ENCODE measurements at regions not wholly inside any gene's neighbourhood (a gene's known extent, or its start where the extent isn't known, plus 50 kb on each side); places are given as distances from the start of the nearest gene placed in this dataset.
"Not testable (repeated sequence)": the region's sequence is repeated elsewhere in the genome, so short reads cannot be mapped to it uniquely, and the experiment has no call there.

DNA sequence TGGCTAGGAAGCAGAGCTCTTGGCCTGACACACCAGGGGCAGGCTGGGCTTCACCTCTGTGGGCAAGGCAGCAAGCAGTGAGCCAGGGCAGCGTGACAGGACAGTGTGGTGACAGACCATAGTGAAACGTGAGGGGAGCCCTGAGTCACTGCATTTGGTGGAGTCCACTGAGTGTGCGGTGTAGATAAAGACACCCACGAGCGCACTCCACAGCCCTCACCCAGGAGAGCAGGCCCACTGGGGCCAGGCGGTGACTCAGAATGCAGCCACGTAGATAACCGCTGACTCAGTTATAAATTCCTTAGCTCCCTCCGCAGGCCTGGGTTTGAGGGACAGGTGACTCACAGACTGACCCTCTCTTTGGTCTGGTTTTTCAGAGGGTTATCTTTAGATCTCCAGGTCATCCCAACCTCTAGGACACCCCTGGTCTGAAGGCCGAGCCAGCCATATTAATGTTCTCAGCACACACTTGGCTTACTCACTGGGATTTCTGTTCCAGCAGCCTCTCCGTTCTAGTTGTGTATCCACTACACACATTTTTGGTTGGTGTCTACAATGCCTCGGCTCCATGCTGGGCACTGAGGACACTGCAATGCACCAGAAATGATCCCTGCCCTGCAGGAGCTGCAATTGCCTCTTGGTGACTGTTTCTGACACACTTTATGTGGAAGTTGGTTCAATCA, 90.2 kb upstream of the TSPAN2 start:
- no peak for DNase-seq (ENCODE audit: low spot score)

DNA sequence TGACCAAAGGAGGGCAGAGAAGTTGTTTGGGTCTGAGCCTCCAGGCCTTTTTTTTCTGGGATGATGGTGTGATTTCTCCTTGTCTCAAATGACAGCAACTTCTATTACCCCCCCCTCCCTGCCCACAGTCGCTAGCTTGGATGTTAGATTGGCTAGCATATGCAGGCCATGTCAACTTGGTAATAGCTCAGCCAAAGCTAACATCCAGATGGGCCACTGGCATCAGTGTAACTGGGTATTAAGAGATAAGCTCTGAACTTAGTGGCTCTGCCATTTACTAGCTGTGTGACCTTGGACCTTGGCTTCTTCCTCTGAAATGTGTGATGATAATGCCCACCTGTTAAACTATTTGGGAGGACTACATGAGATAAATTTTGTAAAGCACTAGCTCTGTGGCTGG, 86.9 kb upstream of the TSPAN2 start:
- no peak for DNase-seq (ENCODE audit: low spot score)

DNA sequence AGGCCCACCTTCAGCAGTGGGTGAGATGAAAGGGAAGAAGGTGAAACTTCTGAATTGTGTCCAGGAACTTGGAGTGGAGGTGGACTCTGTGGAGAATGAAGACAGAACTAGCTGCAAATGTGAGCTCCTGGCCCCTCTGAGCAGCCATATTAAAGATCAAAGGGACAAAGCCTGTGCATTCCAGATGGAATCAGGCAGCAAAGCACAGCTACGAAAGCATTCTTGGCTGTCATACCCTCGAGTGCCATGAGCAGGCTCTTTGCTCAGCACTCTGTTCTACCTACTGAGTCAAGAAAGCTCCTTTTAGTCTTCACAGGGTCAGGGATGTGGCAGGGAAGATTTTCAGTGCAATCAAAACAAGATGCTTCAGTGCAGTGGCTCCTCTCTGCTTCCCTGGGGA, 86.3 kb upstream of the TSPAN2 start:
- no peak for DNase-seq (ENCODE audit: low spot score)

DNA sequence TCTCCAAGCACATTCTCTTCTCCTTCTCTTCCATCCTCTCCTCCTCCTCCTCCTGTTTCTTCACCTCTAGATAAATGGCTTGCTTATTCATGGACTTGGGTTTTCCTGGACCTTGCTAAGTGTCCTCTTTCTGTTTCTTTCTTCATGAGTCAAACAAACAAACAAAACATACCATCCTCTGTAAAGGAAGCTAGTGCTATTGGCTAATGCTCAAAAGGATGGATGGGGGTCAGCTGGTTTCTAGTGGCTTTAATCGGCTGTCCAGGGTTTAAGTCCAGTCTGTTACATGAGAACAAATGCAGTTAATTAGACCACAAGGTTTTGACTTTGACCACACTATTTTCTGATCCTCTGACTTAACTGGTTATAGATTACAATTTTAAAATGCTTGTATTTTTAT, 83.8 kb upstream of the TSPAN2 start:
- DNase-seq (ENCODE audit: low spot score), result no peak

DNA sequence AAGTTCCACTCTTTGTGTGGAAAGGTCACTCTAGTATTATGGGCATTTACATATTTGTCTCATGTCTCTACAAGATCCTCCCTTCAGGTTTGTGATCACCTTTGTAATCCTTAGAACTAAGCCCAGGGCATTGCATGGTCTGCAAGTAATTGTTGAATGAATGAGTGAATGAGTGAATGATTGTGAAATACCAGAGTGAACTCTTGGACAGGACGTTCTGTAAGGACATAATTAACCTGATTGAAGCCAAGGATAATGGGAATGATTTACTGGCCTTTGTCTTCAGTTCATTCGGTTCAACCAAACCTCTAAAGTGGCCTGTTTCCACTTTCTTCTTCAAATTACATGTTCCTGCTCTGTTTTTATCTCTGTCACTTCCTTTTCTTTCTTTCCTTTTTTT, 83.0 kb upstream of the TSPAN2 start:
- DNase-seq (ENCODE audit: low spot score), result no peak

DNA sequence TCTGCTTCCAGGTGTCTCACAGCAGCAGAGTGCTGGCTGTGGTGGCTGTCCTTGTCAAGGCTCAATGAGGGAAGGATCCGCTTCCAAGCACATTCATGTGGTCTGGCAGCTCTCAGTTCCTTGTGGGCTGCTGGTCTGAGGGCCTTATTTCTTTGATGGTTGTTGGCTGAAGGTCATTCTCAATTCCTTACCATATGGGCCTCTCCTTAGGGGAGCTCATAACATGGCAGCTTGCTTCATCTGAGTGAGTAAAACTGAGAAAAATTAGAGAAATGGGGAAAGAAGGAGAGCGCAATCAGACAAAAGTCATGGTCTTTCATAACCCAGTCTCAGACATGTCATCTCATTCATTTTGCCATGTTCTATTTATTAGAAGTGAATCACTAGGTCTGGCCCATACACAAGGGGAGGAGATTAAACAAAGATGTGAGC, 81.7 kb upstream of the TSPAN2 start:
- no peak for DNase-seq (ENCODE audit: low spot score)

DNA sequence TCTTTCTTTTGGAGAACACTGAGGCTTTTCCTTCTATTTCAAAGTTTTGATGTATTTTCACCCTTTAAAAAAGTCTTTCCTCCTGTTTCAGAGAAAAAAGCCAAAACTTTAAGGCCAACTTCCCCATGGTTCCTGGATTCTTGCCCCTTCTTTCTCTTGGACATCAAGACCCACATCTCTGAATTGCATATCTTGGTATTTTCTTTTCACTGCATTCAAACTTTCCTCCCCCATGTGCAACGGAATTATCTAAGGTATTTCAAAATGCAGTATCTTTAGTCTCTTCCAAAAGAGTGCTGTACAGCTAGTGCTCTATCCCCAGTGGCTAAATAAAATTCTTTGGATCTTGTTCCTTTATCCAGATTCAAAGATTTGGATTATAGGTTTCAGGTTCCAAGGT, 81.1 kb upstream of the TSPAN2 start:
- DNase-seq (ENCODE audit: low spot score), result no peak

DNA sequence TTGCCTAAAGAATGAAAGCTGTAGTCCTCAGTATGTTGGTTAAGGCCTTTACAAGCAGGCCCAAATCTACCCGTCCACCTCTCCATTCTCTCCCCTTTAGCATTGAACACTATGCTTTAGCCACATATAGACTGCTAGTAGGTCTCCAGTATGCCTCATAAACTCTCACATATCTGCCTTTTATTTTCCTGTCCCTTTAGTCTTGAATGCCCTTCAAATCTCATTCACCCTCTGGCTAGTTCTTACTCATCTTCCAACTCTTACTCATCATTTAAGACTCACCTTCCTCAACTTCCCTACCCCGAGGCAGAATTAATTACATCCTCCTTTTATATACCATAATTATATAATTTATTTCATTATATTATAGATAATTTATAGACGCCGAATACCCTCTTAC, 78.7 kb upstream of the TSPAN2 start:
- DNase-seq (ENCODE audit: low spot score), result no peak

DNA sequence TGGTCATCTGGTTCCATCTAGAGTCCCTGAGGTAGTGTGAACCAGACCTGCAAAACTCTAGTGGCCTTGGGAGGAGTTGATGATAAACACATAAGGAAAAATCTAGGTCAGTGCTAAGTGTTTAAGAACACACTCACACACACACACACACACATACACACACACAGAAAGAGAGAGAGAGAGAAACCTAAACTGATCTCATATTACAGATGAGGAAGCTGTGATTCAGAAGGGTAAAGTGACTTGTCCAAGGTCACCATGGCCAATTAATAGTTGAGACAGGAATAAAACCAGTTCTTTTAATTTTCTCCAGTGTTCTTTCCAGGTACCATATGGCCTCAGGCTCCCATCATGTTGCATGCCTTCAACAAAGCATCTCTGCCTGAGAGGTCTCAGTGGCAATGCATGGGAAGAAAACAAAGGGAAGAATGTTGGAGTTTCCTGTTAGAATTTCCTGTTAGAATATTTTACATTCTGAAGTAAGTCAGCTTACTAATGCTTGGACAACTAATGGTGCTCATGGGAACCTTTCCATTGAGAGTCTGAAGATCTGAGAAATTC, 77.3 kb upstream of the TSPAN2 start:
- no peak for DNase-seq (ENCODE audit: low spot score)

DNA sequence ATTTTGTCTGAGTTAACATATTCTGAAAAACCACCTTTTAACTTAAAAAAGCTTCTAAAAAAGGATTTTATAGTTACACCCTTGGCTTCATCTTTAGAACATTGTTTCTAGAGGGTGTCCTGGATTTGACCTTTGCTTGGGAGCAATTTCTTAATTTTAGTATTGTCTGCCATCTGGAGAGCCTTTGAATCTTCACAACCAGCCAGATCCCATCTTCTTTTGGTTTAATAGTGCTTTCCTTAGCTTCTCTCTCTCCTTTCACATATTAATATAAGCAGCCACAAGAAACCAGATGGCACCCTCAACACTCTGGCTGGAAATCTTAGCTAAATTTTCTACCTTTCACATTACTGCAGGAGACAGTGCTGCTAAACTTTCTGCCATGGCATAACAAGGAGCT, 76.5 kb upstream of the TSPAN2 start:
- DNase-seq (ENCODE audit: low spot score), result no peak

DNA sequence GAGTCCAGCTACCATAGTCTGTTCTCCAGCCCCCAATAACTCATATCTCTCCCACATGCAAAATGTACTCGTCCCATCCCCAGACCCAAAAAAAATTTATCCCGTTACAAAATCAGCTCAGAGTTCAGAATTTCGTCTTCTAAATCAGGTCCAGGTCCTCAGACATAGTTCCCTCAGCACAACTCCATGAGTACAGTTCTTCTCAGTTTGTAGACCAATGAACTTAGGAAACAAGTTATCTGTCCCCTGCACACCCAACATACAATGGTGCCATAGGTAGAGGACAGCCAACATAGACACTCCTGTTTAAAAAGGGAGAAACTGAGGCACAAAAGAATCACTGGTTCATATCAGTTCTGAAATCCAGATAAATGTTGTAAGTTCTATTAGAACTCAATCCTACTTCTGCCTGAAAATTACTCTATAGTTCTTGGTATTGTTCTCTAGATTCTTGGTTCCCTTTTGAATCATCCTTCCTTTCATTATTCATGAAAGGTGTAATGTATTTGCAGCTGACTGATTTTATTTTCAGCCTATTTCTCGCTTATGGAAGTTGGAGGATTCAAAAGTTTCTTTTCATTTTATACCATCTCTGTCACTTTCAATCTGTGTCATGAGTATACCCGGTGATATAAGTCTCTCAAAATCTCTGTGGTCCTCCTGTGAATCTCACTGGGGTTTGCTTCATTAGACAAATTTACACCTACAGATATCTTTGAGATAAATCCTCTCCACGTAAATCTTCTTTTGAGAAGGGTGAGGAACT, 75.8 kb upstream of the TSPAN2 start:
- no peak for DNase-seq (ENCODE audit: low spot score)

DNA sequence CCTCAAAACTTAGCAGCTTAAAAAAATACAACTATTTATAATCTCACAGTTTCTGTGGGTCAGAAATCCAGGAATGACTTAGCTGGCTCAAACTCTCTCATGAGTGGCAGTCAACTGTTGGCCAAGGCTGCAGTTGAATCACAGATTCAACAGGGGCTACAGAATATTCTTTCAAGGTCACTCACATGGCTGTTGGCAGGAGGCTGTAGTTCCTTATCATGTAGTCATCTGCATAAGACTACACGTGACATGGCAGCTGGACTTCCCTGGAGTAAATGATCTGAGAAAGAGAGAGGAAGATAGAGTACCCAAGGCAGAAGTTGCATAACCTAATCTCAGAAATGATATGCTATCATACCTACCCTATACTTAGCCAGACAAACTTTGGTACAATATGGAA, 75.2 kb upstream of the TSPAN2 start:
- no peak for DNase-seq (ENCODE audit: low spot score)

DNA sequence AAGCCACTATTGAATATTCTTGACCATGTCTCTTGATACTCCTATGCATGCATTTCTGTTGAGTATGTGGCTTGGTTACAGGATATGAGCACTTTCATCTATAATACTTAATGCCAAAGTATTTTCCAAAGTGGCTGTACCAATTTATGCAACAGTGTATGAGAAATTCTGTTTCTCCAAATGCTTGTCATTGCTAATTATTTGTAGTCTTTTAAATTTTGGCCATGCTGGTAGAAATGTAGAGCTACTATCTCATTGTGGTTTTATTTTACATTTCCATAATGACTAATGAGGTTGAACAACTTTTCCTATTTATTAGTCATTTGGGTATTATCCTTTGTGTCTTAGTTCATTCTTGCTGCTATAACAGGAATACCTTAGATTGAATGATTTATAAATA, 71.4 kb upstream of the TSPAN2 start:
- no peak for DNase-seq (ENCODE audit: low spot score)

DNA sequence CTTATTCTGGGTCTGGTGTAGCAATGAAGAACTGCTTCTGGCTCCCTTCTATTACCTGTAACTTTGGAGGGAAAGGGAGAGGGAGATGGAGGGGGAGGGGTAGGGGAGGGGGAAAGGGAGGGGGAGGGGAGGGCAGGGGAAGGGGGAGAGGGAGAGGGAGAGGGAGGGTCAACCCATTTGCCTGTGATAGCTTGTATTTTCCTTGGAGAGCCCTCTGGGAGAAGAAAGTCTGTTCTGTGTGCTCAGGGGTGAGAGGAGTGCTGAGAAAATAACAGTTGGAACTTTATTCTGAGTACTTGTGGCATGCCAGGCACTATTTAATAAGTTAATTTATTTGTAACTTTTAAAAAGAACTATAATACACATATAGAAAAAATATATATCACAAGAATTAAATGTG, 70.7 kb upstream of the TSPAN2 start:
- no peak for DNase-seq (ENCODE audit: low spot score)

DNA sequence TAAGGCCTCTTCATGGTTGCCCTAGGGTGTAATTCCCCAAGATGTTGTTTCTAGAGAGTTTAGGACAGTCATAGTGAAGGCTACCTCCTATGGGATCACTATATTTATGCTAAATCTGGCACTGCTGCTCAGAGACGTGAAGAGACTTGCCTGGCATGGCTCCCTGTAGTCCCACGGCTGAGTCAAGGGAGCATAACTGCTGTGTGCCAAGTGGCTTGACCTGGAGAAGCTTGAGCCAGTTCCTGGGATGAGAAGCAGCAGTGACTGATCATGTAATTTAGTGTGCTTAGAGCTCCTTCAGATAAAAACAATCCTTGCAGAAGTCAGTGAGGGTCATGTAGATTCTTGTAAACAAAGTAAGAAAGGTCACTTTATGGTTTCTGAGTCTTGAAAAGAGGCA, 68.9 kb upstream of the TSPAN2 start:
- DNase-seq (ENCODE audit: low spot score), result no peak

DNA sequence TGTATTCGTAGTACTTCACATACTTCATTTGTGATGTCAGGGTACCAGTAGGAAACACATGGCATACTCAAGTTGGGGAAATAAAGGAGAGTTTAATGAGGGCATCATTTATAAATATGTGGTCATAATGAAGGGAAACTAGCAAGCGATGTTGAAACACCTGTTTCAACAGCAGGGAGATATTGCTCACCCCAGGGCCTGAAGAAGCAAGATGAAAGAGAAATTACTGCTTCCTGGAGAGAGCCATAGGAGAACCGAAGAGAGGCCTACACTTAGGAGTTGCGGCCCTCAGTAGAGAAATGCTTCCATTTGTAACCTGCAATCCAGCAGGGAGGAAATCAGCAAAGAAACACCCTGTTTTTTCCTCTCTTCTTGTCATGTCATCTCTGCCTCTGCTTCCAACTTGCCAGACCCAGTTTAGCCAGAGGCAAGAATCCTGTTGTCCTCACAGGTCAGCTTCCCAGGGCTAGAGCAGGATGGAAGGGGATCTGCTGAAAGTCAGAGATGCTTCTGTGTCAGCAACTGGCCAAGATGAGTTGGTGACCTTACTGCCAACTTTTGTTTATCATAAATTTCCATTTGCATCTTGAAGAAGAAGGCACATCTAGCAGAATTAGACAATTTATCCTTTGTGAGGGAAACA, 67.6 kb upstream of the TSPAN2 start:
- DNase-seq (ENCODE audit: low spot score), result no peak

DNA sequence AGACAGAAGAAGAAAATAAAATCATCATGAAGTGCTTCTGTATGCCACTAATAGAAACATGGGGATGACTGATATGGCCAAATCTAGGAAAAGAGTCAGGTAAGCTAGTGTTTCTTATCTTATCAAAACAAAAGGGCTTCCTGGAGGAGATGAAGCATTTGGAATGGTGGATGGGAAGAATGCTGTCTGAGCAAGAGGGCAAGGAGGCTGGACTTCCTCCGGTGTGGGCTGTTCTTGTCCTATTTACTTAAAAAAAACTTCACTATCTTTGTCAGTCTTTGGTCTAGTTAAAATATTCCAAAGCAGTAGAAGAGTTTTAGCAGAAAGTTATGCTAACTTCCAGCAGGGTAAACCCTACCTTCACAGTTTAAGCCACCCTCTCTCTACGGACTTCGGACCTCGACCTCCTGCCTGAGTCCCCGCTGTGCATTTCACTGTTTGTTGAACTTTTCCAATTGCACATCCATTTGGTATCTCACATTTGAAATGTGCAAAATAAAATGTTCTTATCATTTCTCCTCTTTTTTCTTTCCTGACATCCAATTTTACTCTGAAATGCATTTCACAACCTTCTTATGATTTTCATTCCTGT, 64.8 kb upstream of the TSPAN2 start:
- no peak for DNase-seq (ENCODE audit: low spot score)

DNA sequence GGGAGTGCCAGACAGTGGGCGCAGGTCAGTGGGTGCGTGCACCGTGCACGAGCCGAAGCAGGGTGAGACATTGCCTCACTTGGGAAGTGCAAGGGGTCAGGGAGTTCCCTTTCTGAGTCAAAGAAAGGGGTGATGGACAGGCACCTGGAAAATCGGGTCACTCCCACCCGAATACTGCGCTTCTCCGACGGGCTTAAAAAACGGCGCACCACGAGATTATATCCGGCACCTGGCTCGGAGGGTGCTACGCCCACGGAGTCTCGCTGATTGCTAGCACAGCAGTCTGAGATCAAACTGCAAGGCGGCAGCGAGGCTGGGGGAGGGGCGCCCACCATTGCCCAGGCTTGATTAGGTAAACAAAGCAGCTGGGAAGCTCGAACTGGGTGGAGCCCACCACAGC, 58.6 kb upstream of the TSPAN2 start:
- not testable (repeated sequence) for DNase-seq (ENCODE audit: low spot score)

DNA sequence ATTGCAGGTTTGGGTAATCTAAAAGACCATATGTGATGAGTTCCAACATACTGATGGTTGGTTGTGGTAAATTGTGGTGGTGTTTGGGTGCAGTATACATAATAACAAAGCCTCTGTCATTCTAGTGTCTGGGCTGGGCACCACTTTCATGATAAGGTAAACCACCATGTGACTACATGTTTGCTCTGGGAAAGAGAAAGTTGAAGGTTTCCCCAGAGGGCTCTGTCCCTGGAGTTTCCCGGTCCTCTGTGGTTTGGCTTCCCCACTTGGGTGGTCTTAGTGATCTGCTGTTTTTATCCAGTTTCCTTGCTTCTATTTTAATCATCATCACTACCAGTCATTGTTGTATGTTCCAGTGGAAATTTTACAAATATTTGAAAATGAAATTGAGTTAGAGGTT, 55.9 kb upstream of the TSPAN2 start:
- DNase-seq (ENCODE audit: low spot score), result no peak

DNA sequence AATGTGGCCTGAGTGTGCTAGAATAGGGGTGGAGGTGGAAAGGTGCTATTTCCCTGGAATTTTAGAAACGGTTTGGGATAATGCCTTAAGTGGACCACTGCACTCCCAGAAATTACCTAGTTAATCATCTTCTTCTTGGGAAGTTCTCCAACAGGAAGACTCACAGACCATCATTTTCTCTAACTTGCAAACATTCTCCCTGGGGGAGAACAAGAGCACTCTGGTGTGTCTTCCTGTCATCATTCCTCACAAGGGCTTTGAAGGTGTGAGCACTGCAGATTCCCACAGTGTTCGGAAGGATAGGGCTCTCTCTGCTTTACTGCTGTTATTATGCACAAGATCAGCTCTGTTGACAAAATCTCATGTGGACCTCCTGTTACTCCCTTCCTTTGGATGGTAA, 54.9 kb upstream of the TSPAN2 start:
- no peak for DNase-seq (ENCODE audit: low spot score)

DNA sequence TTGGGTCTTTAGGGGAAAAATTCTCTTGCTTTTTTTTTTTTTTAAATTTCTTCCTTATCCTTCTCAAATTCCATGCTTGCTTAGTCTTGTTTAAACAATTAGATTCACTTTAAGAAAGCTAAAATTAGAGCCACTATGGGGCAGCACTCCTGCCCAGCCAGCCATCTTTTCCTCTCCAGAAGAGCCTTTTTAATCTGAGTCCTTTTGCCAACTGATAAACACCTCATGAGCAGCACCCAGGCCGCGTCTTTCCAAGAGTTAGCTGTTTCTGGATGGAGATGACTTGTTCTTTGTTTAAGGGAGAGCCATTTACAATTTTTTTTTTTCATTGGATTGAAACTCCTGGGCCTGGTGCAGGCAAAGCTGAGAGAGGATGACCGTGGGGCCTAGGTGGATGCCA, 53.3 kb upstream of the TSPAN2 start:
- DNase-seq (ENCODE audit: low spot score), result no peak

DNA sequence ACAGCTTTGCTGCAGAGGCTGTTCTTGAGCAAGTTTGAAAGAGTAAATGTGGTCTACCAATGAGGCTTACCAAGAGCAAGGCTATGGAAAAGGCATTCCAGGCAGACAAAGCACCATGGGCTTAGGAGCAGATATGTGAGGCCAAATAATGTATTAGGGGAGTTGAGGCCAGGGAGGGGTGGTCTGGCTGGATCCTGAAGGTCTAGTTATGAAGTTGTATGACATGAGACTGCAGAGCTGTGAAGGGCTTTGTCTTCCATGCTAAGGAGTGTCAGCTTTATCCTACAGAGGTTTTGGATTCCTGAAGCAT, 51.8 kb upstream of the TSPAN2 start:
- no peak for DNase-seq (ENCODE audit: low spot score)
